Tibial nerve (tissue), 4 donors: ENCODE measurements at regions not wholly inside any gene's neighbourhood (a gene's known extent, or its start where the extent isn't known, plus 50 kb on each side); places are given as distances from the start of the nearest gene placed in this dataset.

ENCODE experiments used
- EP300 ChIP-seq, 2 donors: sonication (generic); formaldehyde crosslinking; IDR thresholded peaks; one replicate each; pipeline ENCODE4 v1.6.1; 2017; ENCODE audit warnings: antibody characterized with exemption in 2 of 2, mild to moderate bottlenecking in 1 of 2
- POLR2A ChIP-seq, 2 donors: fragments of 450-650 bp; IDR thresholded peaks; one replicate each; pipeline ENCODE4 v1.6.1; 2017; ENCODE audit warnings: antibody characterized with exemption in 2 of 2, mild to moderate bottlenecking in 2 of 2, moderate library complexity in 2 of 2
- TF ChIP-seq, protein P1 (sequence below), 5 experiments: fragments of 200-600 bp in 3 of 5; fragments of 450-650 bp in 2 of 5; sonication (generic) in 3 of 5; IDR thresholded peaks; one replicate each; pipeline ENCODE4 v1.5.1; 2016 to 2019; ENCODE audit warnings: antibody characterized with exemption in 5 of 5, mild to moderate bottlenecking in 3 of 5, moderate library complexity in 2 of 5

- TF ChIP-seq, protein P1, sequence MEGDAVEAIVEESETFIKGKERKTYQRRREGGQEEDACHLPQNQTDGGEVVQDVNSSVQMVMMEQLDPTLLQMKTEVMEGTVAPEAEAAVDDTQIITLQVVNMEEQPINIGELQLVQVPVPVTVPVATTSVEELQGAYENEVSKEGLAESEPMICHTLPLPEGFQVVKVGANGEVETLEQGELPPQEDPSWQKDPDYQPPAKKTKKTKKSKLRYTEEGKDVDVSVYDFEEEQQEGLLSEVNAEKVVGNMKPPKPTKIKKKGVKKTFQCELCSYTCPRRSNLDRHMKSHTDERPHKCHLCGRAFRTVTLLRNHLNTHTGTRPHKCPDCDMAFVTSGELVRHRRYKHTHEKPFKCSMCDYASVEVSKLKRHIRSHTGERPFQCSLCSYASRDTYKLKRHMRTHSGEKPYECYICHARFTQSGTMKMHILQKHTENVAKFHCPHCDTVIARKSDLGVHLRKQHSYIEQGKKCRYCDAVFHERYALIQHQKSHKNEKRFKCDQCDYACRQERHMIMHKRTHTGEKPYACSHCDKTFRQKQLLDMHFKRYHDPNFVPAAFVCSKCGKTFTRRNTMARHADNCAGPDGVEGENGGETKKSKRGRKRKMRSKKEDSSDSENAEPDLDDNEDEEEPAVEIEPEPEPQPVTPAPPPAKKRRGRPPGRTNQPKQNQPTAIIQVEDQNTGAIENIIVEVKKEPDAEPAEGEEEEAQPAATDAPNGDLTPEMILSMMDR (IDR thresholded peaks at IDR 0.05): no peak
- TF ChIP-seq EP300 (IDR thresholded peaks at IDR 0.05): no peak
- TF ChIP-seq POLR2A (IDR thresholded peaks at IDR 0.05): no peak
Measured at GRCh38 chr2:7131261-7131660, 214.0 kb downstream of the RNF144A start.
